ENCODE measurements at regions not wholly inside any gene's neighbourhood (a gene's known extent, or its start where the extent isn't known, plus 50 kb on each side); places are given as distances from the start of the nearest gene placed in this dataset.

DNA sequence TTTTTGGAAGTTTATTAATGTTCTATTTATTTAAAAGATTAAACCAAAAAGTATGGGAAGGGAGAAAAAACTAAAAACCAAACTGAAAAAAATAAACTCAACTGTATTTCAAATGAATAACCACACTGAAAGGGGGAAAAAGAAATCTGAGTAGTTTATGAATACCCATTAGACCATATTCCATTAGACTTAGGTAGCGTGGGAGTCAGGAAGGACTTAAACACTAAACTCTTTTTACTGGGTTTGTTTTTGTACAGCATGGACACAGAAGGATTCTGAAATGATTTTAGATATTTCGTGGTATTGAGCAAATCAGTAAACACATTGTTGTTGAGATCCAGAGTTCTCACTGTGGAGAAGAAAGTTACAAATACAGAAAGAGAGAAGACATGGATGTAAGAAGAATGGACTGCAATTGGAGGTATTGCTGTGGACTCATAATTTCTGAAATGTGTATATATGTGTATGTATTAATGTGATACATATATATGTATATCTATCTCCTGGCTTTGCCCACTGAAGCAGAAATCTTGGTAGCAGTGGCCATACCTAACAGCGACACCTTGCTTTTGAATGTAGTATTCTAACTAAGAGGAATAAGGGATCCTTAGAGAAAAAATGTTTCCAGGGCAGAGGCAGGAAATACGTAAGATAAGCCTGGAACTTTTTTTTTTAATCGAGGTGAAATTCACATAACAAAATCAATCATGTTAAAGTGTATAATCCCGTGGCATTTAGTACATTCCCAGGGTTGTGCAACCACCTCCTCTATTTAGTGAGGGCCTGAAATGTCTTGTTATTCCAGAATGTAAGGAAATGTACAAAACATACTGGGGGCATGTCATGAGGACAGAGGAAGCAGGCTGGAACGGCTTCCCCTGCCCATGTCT is 228.8 kb downstream of the SMARCA2 start:
- H3K27me3 ChIP-seq (ENCODE audit: control insufficient read depth in 2 of 2, insufficient read depth in 1 of 2, low read length in 1 of 2), result peaks cover 0 to 3% of the 10 kb centered on the region in 2 donors
- no peak overlapping the region for H3K27ac ChIP-seq (ENCODE audit: low read depth in 1 of 2, low read length in 1 of 2)
- WGBS, result 82% methylated on average over 7 of the region's 7 CpGs
- no peaks in the 10 kb centered on the region for H3K9me3 ChIP-seq (ENCODE audit: control insufficient read depth in 2 of 2, insufficient read depth in 1 of 2, low read length in 1 of 2)
- H3K36me3 ChIP-seq (ENCODE audit: control insufficient read depth in 2 of 2, insufficient read depth in 2 of 2, low read length in 1 of 2), result no peaks in the 10 kb centered on the region
- peaks cover 15 to 21% of the 10 kb centered on the region in 2 donors for H3K4me1 ChIP-seq (ENCODE audit: control insufficient read depth in 2 of 2, insufficient read depth in 2 of 2, low read length in 2 of 2)
- DNase-seq (ENCODE audit: low read depth in 6 of 9, low spot score in 9 of 9), result no peak
- no peak overlapping the region for H3K4me3 ChIP-seq (ENCODE audit: low read length in 2 of 2)

DNA sequence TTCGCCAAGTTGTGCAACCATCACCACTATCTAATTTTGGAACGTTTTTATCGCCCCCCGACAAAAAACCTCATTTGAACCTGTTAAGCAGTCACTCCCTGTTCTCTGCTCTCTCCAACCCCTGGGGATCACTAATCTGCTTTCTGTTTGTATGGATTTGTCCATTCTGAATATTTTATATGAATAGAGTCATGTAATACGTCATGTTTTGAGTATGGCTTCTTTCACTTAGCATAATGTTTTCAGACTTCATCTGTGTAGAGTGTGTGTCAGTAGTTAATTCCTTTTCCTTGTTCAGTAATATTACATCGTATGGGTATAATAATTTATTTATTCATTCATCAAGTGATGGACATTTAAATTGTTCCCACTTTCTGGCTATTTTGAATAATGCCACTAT is 232.2 kb downstream of the SMARCA2 start:
- no peaks in the 10 kb centered on the region for H3K27me3 ChIP-seq (ENCODE audit: control insufficient read depth in 2 of 2, insufficient read depth in 1 of 2, low read length in 1 of 2)
- H3K4me1 ChIP-seq (ENCODE audit: control insufficient read depth in 2 of 2, insufficient read depth in 2 of 2, low read length in 2 of 2), result peaks cover 9% of the 10 kb centered on the region in 2 donors
- H3K36me3 ChIP-seq (ENCODE audit: control insufficient read depth in 2 of 2, insufficient read depth in 2 of 2, low read length in 1 of 2), result no peaks in the 10 kb centered on the region
- H3K9me3 ChIP-seq (ENCODE audit: control insufficient read depth in 2 of 2, insufficient read depth in 1 of 2, low read length in 1 of 2), result no peaks in the 10 kb centered on the region
- H3K27ac ChIP-seq (ENCODE audit: low read depth in 1 of 2, low read length in 1 of 2), result no peak overlapping the region
- DNase-seq (ENCODE audit: low read depth in 6 of 9, low spot score in 9 of 9), result no peak
- no peak overlapping the region for H3K4me3 ChIP-seq (ENCODE audit: low read length in 2 of 2)
- WGBS, result 96% methylated on average over 6 of the region's 6 CpGs

DNA sequence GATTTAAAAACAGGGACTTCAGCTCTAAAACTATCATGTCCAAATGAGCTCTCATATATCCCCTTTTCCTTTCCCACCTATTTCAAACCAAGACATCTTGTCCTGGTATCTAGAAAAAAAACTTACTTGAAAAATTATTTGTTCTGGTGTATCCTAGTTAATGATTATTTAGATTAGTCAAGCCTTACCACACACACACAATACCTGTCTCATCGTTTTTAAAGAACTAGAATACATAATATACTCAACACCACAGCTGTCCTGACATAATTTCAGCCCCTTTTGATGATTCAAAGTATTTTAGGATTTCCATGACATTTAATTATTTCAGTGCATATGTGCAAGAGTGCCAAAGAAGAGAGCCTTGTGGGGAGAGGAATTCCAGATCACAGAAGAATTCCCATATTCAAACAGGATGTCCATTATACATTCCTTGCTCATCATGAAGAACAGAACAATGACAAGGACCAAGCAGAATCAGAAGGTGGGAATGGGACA is 233.7 kb downstream of the SMARCA2 start:
- Histone ChIP-seq H3K36me3 (ENCODE audit: control insufficient read depth in 2 of 2, insufficient read depth in 2 of 2, low read length in 1 of 2) (no peaks in the 10 kb centered on the region), H3K27me3 (ENCODE audit: control insufficient read depth in 2 of 2, insufficient read depth in 1 of 2, low read length in 1 of 2) (no peaks in the 10 kb centered on the region), H3K4me3 (ENCODE audit: low read length in 2 of 2) (no peak overlapping the region), H3K9me3 (ENCODE audit: control insufficient read depth in 2 of 2, insufficient read depth in 1 of 2, low read length in 1 of 2) (no peaks in the 10 kb centered on the region), H3K27ac (ENCODE audit: low read depth in 1 of 2, low read length in 1 of 2) (no peak overlapping the region), H3K4me1 (ENCODE audit: control insufficient read depth in 2 of 2, insufficient read depth in 2 of 2, low read length in 2 of 2) (no peaks in the 10 kb centered on the region)
- no peak for DNase-seq (ENCODE audit: low read depth in 6 of 9, low spot score in 9 of 9)
- 90% methylated on average over 1 of the region's 1 CpG for WGBS

DNA sequence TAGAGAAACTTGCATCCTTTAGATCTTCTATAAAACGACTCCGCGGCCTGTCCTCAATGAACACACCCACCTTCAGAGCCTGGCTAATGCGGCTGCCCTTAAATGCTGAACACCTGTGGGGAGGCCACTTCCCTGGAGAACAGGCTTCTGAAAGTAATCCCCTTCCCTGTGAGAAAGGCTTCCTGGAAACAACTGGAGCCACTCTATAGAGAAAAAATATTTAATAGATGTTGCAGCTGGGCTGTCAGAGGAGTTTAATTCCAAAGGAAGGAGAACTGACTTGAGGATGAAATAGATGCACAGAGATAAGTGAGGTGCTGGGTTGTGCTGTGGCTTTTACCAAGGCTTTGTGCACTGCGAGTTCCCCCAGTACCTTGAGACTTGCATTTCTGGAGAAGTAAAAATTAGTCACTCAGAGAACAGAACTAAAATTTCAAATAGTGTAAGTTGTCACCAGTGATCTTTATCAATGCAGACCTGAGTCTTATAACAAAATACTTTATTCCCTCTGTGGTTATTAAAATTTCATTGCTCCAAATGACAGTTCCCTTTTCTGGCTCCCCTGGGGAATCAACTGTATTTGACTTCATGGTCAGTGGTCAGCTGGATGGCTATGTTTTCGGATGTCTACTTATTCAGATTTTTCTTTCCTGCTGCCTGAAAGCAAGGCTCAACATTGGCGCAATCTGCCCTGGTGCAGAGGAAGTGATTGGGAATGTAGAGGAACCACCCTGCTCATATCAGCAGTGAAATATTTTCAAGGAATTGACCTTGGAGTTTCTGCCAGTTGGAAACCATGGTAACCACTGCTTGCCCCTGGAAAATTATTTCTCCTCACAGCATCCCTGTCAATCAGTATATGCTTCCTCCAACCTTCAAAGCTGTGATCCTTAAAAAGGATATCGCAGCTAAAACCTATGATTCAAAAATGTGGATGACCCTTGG is 238.8 kb downstream of the SMARCA2 start:
- no peak for DNase-seq (ENCODE audit: low read depth in 6 of 9, low spot score in 9 of 9)
- 82% methylated on average over 8 of the region's 8 CpGs for WGBS
- no peak overlapping the region for H3K27ac ChIP-seq (ENCODE audit: low read depth in 1 of 2, low read length in 1 of 2)
- no peak overlapping the region for H3K4me3 ChIP-seq (ENCODE audit: low read length in 2 of 2)
- no peaks in the 10 kb centered on the region for H3K27me3 ChIP-seq (ENCODE audit: control insufficient read depth in 2 of 2, insufficient read depth in 1 of 2, low read length in 1 of 2)
- H3K9me3 ChIP-seq (ENCODE audit: control insufficient read depth in 2 of 2, insufficient read depth in 1 of 2, low read length in 1 of 2), result no peaks in the 10 kb centered on the region
- H3K36me3 ChIP-seq (ENCODE audit: control insufficient read depth in 2 of 2, insufficient read depth in 2 of 2, low read length in 1 of 2), result no peaks in the 10 kb centered on the region
- no peaks in the 10 kb centered on the region for H3K4me1 ChIP-seq (ENCODE audit: control insufficient read depth in 2 of 2, insufficient read depth in 2 of 2, low read length in 2 of 2)

DNA sequence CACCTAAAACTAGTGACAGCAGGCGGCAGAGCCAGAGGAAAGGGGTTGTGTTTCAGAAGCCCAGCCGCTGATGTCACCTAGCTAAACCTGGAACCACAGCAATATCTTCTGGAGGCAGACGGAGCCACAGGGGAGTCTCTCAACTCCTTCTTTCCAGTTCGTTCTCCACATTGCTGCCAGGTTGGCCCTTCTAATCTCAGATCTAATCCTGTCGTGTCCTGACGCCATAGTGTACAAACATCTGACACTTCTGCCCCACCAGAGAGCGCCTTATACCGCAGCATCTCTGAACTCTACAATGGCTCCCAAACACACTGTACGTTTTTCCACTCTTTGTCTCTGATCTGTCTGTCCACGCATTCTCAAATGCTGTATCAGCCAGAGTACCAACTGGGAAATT is 240.0 kb downstream of the SMARCA2 start:
- WGBS, result 92% methylated on average over 10 of the region's 10 CpGs

DNA sequence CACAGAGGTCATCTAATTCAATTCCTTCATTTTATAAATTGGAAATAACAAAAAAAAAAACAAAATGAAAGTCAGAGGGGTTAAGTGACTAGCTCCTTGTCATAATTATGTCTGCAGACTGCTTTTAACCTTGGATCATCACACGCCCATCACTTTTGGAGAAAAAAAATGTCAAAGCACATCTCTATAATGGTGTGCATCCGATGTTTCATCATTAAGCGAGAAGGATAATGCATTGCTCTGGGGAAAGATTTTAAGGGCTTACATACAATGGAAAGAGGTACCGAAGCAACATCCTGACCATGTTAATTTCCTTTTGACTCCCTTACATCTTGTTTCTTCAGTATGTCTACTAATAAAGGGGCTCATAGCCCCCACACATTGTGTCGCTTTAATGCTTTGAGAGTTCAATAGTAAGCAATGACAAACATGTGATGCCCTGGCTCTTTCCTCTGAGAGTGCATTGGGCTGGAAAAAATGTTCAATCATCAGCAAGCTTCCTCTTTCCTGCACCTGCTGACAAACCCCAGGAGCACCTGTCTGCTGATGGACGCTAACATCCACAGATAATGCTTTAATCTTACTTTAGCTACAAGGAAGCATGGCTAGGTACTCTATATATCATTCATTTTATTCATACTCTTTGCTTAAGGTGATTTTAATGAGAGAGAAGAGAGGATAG is 242.2 kb downstream of the SMARCA2 start:
- Histone ChIP-seq H3K27ac (ENCODE audit: low read depth in 1 of 2, low read length in 1 of 2) (no peak overlapping the region), H3K27me3 (ENCODE audit: control insufficient read depth in 2 of 2, insufficient read depth in 1 of 2, low read length in 1 of 2) (no peaks in the 10 kb centered on the region), H3K9me3 (ENCODE audit: control insufficient read depth in 2 of 2, insufficient read depth in 1 of 2, low read length in 1 of 2) (no peaks in the 10 kb centered on the region), H3K36me3 (ENCODE audit: control insufficient read depth in 2 of 2, insufficient read depth in 2 of 2, low read length in 1 of 2) (no peaks in the 10 kb centered on the region), H3K4me3 (ENCODE audit: low read length in 2 of 2) (no peak overlapping the region), H3K4me1 (ENCODE audit: control insufficient read depth in 2 of 2, insufficient read depth in 2 of 2, low read length in 2 of 2) (no peaks in the 10 kb centered on the region)
- peak in 1 of 9 donors; percentile 6 for DNase-seq (ENCODE audit: low read depth in 6 of 9, low spot score in 9 of 9)
- WGBS, result 81% methylated on average over 6 of the region's 6 CpGs

More for the DNA sequence above, 240.0 kb downstream of the SMARCA2 start:
- no peaks in the 10 kb centered on the region for H3K36me3 ChIP-seq (ENCODE audit: control insufficient read depth in 2 of 2, insufficient read depth in 2 of 2, low read length in 1 of 2)
- no peak overlapping the region for H3K27ac ChIP-seq (ENCODE audit: low read depth in 1 of 2, low read length in 1 of 2)
- no peaks in the 10 kb centered on the region for H3K9me3 ChIP-seq (ENCODE audit: control insufficient read depth in 2 of 2, insufficient read depth in 1 of 2, low read length in 1 of 2)
- no peak overlapping the region for H3K4me3 ChIP-seq (ENCODE audit: low read length in 2 of 2)
- H3K27me3 ChIP-seq (ENCODE audit: control insufficient read depth in 2 of 2, insufficient read depth in 1 of 2, low read length in 1 of 2), result no peaks in the 10 kb centered on the region
- H3K4me1 ChIP-seq (ENCODE audit: control insufficient read depth in 2 of 2, insufficient read depth in 2 of 2, low read length in 2 of 2), result no peaks in the 10 kb centered on the region
- no peak for DNase-seq (ENCODE audit: low read depth in 6 of 9, low spot score in 9 of 9)

DNA sequence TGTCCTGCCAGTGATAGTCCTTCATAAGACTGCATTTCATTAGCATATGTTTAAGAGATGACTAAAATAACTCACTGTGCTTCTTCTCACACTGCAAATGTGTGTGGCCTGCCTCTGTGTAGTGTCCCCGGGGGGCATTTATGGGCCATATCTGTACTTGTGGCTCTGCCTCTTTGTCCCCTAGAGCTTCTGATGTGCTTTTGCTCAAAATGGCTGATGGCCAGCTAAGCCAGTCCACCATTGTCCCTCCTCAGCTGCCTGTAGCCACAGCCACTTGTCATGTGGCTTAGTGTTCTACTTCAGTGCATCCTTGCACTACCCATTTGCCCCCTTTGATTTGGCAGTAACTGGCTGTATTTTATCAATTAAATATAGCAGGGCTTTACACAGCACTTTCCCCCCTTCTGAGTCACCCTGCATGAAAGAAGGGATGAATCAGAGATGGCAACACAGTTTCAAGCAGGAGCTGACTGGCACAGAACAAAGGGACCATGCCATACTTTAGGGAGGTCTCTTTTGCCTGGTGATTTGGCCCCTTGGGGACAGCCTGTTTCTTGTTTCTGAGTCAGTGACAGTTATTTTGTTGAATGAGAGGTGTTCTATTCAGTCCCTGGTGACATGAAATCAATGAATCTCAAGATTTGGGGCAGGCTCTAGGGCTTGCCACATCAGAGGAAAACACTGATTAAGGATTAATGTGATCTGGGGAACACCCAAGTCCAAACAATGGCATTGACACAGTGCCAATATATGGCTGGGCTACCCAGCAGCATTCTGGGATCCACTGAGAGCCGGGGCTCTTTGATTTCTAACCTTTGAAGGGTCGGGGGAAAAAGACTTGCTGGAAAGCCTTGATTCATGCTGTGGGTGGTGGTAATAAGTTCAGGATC is 245.5 kb downstream of the SMARCA2 start:
- DNase-seq (ENCODE audit: low read depth in 6 of 9, low spot score in 9 of 9), result no peak
- H3K4me1 ChIP-seq (ENCODE audit: control insufficient read depth in 2 of 2, insufficient read depth in 2 of 2, low read length in 2 of 2), result no peaks in the 10 kb centered on the region
- H3K4me3 ChIP-seq (ENCODE audit: low read length in 2 of 2), result no peak overlapping the region
- no peaks in the 10 kb centered on the region for H3K36me3 ChIP-seq (ENCODE audit: control insufficient read depth in 2 of 2, insufficient read depth in 2 of 2, low read length in 1 of 2)
- no peaks in the 10 kb centered on the region for H3K27me3 ChIP-seq (ENCODE audit: control insufficient read depth in 2 of 2, insufficient read depth in 1 of 2, low read length in 1 of 2)
- WGBS, result 92% methylated on average over 3 of the region's 3 CpGs
- H3K27ac ChIP-seq (ENCODE audit: low read depth in 1 of 2, low read length in 1 of 2), result no peak overlapping the region
- H3K9me3 ChIP-seq (ENCODE audit: control insufficient read depth in 2 of 2, insufficient read depth in 1 of 2, low read length in 1 of 2), result peaks cover 0 to 7% of the 10 kb centered on the region in 2 donors

DNA sequence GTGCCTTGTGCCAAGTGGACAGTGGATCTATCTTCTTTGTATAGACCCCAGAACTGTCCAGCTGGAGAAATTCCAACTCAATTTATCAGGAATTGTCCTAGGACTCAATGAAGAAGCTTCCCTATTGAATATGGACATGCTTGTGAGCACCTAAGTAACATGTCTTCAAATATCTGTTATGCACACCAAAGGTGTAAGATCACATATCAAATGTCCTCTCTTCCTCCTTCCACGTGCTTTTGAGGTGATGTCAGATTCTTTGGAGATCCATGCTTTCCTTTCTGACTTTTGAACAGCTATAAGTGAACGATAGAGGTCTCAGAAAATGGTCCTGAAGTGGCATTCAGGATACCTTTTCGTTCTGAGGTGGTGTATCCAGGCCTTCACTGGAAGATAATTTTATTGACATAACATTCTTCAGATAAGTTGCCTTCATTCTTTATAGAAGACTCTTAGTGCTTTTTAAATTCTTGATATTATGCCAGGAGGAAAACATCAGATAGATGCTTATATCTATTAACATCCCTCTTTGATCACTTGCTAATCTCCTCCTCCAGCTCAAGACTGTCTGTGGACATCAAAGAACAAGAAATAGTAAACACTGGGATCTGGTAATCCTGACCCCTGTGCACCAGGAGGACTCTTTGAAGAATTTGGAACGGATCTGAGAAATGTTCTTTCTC is 246.4 kb downstream of the SMARCA2 start:
- no peaks in the 10 kb centered on the region for H3K36me3 ChIP-seq (ENCODE audit: control insufficient read depth in 2 of 2, insufficient read depth in 2 of 2, low read length in 1 of 2)
- H3K4me3 ChIP-seq (ENCODE audit: low read length in 2 of 2), result no peak overlapping the region
- WGBS, result 89% methylated on average over 4 of the region's 4 CpGs
- no peak for DNase-seq (ENCODE audit: low read depth in 6 of 9, low spot score in 9 of 9)
- H3K27ac ChIP-seq (ENCODE audit: low read depth in 1 of 2, low read length in 1 of 2), result no peak overlapping the region
- H3K9me3 ChIP-seq (ENCODE audit: control insufficient read depth in 2 of 2, insufficient read depth in 1 of 2, low read length in 1 of 2), result peaks cover 0 to 7% of the 10 kb centered on the region in 2 donors
- no peaks in the 10 kb centered on the region for H3K27me3 ChIP-seq (ENCODE audit: control insufficient read depth in 2 of 2, insufficient read depth in 1 of 2, low read length in 1 of 2)
- H3K4me1 ChIP-seq (ENCODE audit: control insufficient read depth in 2 of 2, insufficient read depth in 2 of 2, low read length in 2 of 2), result no peaks in the 10 kb centered on the region
